HepG2 (cell line): ENCODE measurements at regions not wholly inside any gene's neighbourhood (a gene's known extent, or its start where the extent isn't known, plus 50 kb on each side); places are given as distances from the start of the nearest gene placed in this dataset.
A peak's percentile ranks its signal among the peaks of the same experiment; 100 is the strongest.

ENCODE experiments used
- ARID2 ChIP-seq: sonication (generic); formaldehyde crosslinking; IDR thresholded peaks from 2 replicates; pipeline ENCODE4 v1.8.1; 2022; ENCODE audit warnings: mild to moderate bottlenecking, missing genetic modification reagents, borderline replicate concordance
- CREB3 ChIP-seq: sonication (generic); formaldehyde crosslinking; IDR thresholded peaks from 2 replicates; pipeline ENCODE4 v1.5.0; 2020; ENCODE audit warnings: missing genetic modification reagents
- GLI4 ChIP-seq: sonication (generic); formaldehyde crosslinking; IDR thresholded peaks from 2 replicates; pipeline ENCODE4 v1.5.1; 2020; ENCODE audit warnings: missing genetic modification reagents, mild to moderate bottlenecking, moderate library complexity, borderline replicate concordance
- IKZF5 ChIP-seq: IDR thresholded peaks from 2 replicates; pipeline ENCODE4 v1.6.1; 2018; ENCODE audit warnings: missing genetic modification reagents, mild to moderate bottlenecking, missing compliant biosample characterization
- KDM2A ChIP-seq: sonication (generic); formaldehyde crosslinking; IDR thresholded peaks from 2 replicates; pipeline ENCODE4 v1.4.0; 2020; ENCODE audit warnings: low read depth, missing genetic modification reagents, borderline replicate concordance
- NR2F2 ChIP-seq: IDR thresholded peaks from 2 replicates; pipeline ENCODE4 v1.6.1; 2012; ENCODE audit warnings: low read depth, inconsistent platforms, borderline replicate concordance
- RCOR2 ChIP-seq: IDR thresholded peaks from 2 replicates; pipeline ENCODE4 v1.6.1; 2016; ENCODE audit warnings: missing biosample characterization, missing genetic modification reagents
- RNF2 ChIP-seq: fragments of 450-650 bp; conservative IDR thresholded peaks from 2 replicates; pipeline ENCODE4 v1.6.1; 2016; ENCODE audit warnings: low read depth
- TOPORS ChIP-seq: sonication (generic); formaldehyde crosslinking; IDR thresholded peaks from 2 replicates; pipeline ENCODE4 v1.8.0; 2023; ENCODE audit warnings: mild to moderate bottlenecking, missing genetic modification reagents
- U2AF2 ChIP-seq: fragments of 200-400 bp; formaldehyde crosslinking; IDR thresholded peaks from 2 replicates; pipeline ENCODE4 v1.6.1; 2017; ENCODE audit warnings: low read depth, mild to moderate bottlenecking, low read length
- ZBTB3 ChIP-seq: sonication (generic); formaldehyde crosslinking; IDR thresholded peaks from 2 replicates; pipeline ENCODE4 v1.4.0; 2020; ENCODE audit warnings: low read depth, mild to moderate bottlenecking, moderate library complexity, missing genetic modification reagents, borderline replicate concordance
- ZFP36 ChIP-seq: fragments of 150-350 bp; IDR thresholded peaks from 2 replicates; pipeline ENCODE4 v1.6.1; 2018; ENCODE audit warnings: borderline replicate concordance, low read length, low read depth; ENCODE audit not compliant: partially characterized antibody
- ZFX ChIP-seq: sonication (generic); formaldehyde crosslinking; IDR thresholded peaks from 2 replicates; pipeline ENCODE4 v1.4.0; 2020; ENCODE audit warnings: mild to moderate bottlenecking, low read depth, missing genetic modification reagents, moderate library complexity
- ZNF275 ChIP-seq: sonication (generic); formaldehyde crosslinking; IDR thresholded peaks from 2 replicates; pipeline ENCODE4 v1.8.0; 2022; ENCODE audit warnings: missing genetic modification reagents, mild to moderate bottlenecking, inconsistent platforms, borderline replicate concordance
- ZNF850 ChIP-seq: sonication (generic); formaldehyde crosslinking; conservative IDR thresholded peaks from 2 replicates; pipeline ENCODE4 v1.9.0; 2021; ENCODE audit warnings: mild to moderate bottlenecking, missing genetic modification reagents
- TF ChIP-seq, protein P1 (sequence below): sonication (generic); formaldehyde crosslinking; IDR thresholded peaks from 2 replicates; pipeline ENCODE4 v1.5.0; 2020; ENCODE audit warnings: mild to moderate bottlenecking, missing genetic modification reagents, moderate library complexity
- TF ChIP-seq, protein P2 (sequence below): sonication (generic); formaldehyde crosslinking; IDR thresholded peaks from 2 replicates; pipeline ENCODE4 v1.5.1; 2020; ENCODE audit warnings: mild to moderate bottlenecking, missing genetic modification reagents, moderate library complexity

DNA sequence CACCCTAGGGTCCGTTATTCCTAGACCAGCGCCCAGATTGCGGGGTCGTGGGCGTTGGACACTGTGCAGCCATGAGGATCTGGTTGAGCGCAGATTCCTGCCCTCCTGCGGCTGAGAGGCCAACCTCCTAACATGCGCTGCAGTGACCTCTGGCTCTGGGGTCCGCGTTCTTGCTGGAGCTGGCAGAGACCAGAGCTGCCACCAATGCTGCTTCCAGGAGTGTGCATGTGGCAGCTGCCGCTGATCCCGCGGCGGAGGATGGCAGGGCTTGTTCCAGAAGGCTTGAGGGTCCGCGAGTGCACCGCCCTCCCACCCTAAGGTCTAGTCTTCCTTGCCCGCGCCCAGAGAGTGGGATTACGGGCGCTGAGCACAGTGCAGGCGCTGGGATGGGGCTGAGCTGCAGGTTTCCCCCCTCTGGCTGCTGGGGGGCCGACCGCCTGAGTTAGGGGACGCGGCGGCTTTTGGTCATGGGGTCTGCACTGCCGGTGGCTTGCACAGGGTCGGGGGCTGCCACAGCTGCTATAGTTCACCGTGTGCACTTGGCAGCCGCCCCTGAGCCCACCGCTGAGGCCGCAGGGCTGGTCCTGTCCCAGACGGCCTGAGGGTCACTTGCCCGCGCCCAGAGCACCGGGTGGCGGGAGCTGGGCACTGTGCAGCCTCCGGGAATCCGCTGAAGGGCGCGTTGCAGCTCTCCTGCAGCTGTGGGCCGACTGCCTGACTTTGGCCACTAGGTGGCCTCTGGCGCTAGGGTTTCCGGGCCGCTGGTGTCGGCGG is 145.9 kb downstream of the CCDC74A start (continued):
- TF ChIP-seq, protein P1, sequence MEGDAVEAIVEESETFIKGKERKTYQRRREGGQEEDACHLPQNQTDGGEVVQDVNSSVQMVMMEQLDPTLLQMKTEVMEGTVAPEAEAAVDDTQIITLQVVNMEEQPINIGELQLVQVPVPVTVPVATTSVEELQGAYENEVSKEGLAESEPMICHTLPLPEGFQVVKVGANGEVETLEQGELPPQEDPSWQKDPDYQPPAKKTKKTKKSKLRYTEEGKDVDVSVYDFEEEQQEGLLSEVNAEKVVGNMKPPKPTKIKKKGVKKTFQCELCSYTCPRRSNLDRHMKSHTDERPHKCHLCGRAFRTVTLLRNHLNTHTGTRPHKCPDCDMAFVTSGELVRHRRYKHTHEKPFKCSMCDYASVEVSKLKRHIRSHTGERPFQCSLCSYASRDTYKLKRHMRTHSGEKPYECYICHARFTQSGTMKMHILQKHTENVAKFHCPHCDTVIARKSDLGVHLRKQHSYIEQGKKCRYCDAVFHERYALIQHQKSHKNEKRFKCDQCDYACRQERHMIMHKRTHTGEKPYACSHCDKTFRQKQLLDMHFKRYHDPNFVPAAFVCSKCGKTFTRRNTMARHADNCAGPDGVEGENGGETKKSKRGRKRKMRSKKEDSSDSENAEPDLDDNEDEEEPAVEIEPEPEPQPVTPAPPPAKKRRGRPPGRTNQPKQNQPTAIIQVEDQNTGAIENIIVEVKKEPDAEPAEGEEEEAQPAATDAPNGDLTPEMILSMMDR (CRISPR knock-in tag) = peak; percentile 98
- no peak for TF ChIP-seq RCOR2
- TF ChIP-seq KDM2A (CRISPR knock-in tag) = peak; percentile 94
- no peak for TF ChIP-seq ZFP36
- no peak for TF ChIP-seq ZBTB3
- no peak for TF ChIP-seq ZNF850
- no peak for TF ChIP-seq ARID2 (CRISPR knock-in tag)
- no peak for TF ChIP-seq TOPORS (CRISPR knock-in tag)
- no peak for TF ChIP-seq CREB3 (CRISPR knock-in tag)
- TF ChIP-seq, protein P2, sequence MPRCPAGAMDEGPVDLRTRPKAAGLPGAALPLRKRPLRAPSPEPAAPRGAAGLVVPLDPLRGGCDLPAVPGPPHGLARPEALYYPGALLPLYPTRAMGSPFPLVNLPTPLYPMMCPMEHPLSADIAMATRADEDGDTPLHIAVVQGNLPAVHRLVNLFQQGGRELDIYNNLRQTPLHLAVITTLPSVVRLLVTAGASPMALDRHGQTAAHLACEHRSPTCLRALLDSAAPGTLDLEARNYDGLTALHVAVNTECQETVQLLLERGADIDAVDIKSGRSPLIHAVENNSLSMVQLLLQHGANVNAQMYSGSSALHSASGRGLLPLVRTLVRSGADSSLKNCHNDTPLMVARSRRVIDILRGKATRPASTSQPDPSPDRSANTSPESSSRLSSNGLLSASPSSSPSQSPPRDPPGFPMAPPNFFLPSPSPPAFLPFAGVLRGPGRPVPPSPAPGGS (CRISPR knock-in tag) = no peak
- TF ChIP-seq ZFX = 0 out of 2 replicates have a peak, but pooled peaks have one; percentile 48
- no peak for TF ChIP-seq U2AF2
- no peak for TF ChIP-seq RNF2
- TF ChIP-seq NR2F2 = no peak
- TF ChIP-seq ZNF275 (CRISPR knock-in tag) = 0 out of 2 replicates have a peak, but pooled peaks have one; percentile 48
- TF ChIP-seq IKZF5 (CRISPR knock-in tag) = 0 out of 2 replicates have a peak, but pooled peaks have one; percentile 30
- no peak for TF ChIP-seq GLI4 (CRISPR knock-in tag)
